ENCODE measurements at regions not wholly inside any gene's neighbourhood (a gene's known extent, or its start where the extent isn't known, plus 50 kb on each side); places are given as distances from the start of the nearest gene placed in this dataset.

GRCh38 chr21:28266061-28266460, 726.6 kb downstream of the LTN1 start:
- DNase-seq = no peak

GRCh38 chr21:28263974-28264373, 728.7 kb downstream of the LTN1 start:
- no peak for DNase-seq

GRCh38 chr21:28261298-28261697, 731.4 kb downstream of the LTN1 start:
- no peak for DNase-seq

- DNase-seq = no peak
Observed at GRCh38 chr21:28257276-28257675, 735.4 kb downstream of the LTN1 start.

GRCh38 chr21:28256837-28257236, 735.8 kb downstream of the LTN1 start:
- no peak for DNase-seq

GRCh38 chr21:28256420-28256831, 736.3 kb downstream of the LTN1 start:
- no peak for DNase-seq

- no peak for DNase-seq
Observed at GRCh38 chr21:28253961-28254360, 738.7 kb downstream of the LTN1 start.

GRCh38 chr21:28253338-28253737, 739.3 kb downstream of the LTN1 start:
- DNase-seq = no peak

- DNase-seq = no peak
Observed at GRCh38 chr21:28252928-28253327, 739.7 kb downstream of the LTN1 start.

- DNase-seq = no peak
Observed at GRCh38 chr21:28250946-28251345, 741.7 kb downstream of the LTN1 start.

GRCh38 chr21:28247454-28248020, 745.1 kb downstream of the LTN1 start:
- no peak for DNase-seq

- DNase-seq = no peak
Observed at GRCh38 chr21:28240586-28240985, 752.1 kb downstream of the LTN1 start.

- no peak for DNase-seq
Observed at GRCh38 chr21:28239340-28239739, 753.3 kb downstream of the LTN1 start.

- DNase-seq = no peak
Observed at GRCh38 chr21:28237661-28238060, 755.0 kb downstream of the LTN1 start.

- DNase-seq = peak; percentile 50
Observed at GRCh38 chr21:28235169-28235895, 757.3 kb downstream of the LTN1 start.

- DNase-seq = no peak
Observed at GRCh38 chr21:28234326-28234725, 758.4 kb downstream of the LTN1 start.

GRCh38 chr21:28233536-28234220, 759.0 kb downstream of the LTN1 start:
- DNase-seq = no peak

- no peak for DNase-seq
Observed at GRCh38 chr21:28230559-28230958, 762.1 kb downstream of the LTN1 start.

- no peak for DNase-seq
Observed at GRCh38 chr21:28229814-28230213, 762.9 kb downstream of the LTN1 start.

GRCh38 chr21:28228636-28228995, 764.1 kb downstream of the LTN1 start:
- no peak for DNase-seq

- DNase-seq = no peak
Observed at GRCh38 chr21:28227881-28228635, 764.6 kb downstream of the LTN1 start.

GRCh38 chr21:28226563-28226962, 766.1 kb downstream of the LTN1 start:
- DNase-seq = no peak

GRCh38 chr21:28224191-28224726, 768.4 kb downstream of the LTN1 start:
- no peak for DNase-seq

Data from GF-D8 (cell line).